Endothelial cell (in vitro differentiated cells): ENCODE measurements at regions not wholly inside any gene's neighbourhood (a gene's known extent, or its start where the extent isn't known, plus 50 kb on each side); places are given as distances from the start of the nearest gene placed in this dataset.

ENCODE experiments used
- DNase-seq: peaks from one replicate; pipeline ENCODE4 v3.0.0; 2021; ENCODE audit warnings: low spot score
- H3K27ac Mint-ChIP-seq: one replicate; pipeline ENCODE4 v1.8.0; 2021; ENCODE audit warnings: mixed read lengths, inconsistent platforms; ENCODE audit not compliant: unreplicated experiment
- H3K27me3 Mint-ChIP-seq: one replicate; pipeline ENCODE4 v1.8.0; 2021; ENCODE audit warnings: mild to moderate bottlenecking, moderate library complexity, mixed read lengths, inconsistent platforms; ENCODE audit not compliant: unreplicated experiment
- H3K36me3 Mint-ChIP-seq: one replicate; pipeline ENCODE4 v1.8.0; 2021; ENCODE audit warnings: mild to moderate bottlenecking, low read depth, mixed read lengths, inconsistent platforms; ENCODE audit not compliant: unreplicated experiment
- H3K4me1 Mint-ChIP-seq: one replicate; pipeline ENCODE4 v1.8.0; 2021; ENCODE audit warnings: mild to moderate bottlenecking, mixed read lengths, inconsistent platforms; ENCODE audit not compliant: unreplicated experiment
- H3K4me3 Mint-ChIP-seq: one replicate; pipeline ENCODE4 v1.8.0; 2021; ENCODE audit warnings: mild to moderate bottlenecking, mixed read lengths, inconsistent platforms; ENCODE audit not compliant: unreplicated experiment
- H3K9me3 Mint-ChIP-seq: one replicate; pipeline ENCODE4 v1.8.0; 2021; ENCODE audit warnings: mixed read lengths, inconsistent platforms; ENCODE audit not compliant: unreplicated experiment
- TF ChIP-seq, protein P1 (sequence below): fragments of 200-600 bp; sonication (generic); IDR thresholded peaks from one replicate; pipeline ENCODE4 v1.5.0; 2021; ENCODE audit warnings: antibody characterized with exemption; ENCODE audit not compliant: unreplicated experiment

DNA sequence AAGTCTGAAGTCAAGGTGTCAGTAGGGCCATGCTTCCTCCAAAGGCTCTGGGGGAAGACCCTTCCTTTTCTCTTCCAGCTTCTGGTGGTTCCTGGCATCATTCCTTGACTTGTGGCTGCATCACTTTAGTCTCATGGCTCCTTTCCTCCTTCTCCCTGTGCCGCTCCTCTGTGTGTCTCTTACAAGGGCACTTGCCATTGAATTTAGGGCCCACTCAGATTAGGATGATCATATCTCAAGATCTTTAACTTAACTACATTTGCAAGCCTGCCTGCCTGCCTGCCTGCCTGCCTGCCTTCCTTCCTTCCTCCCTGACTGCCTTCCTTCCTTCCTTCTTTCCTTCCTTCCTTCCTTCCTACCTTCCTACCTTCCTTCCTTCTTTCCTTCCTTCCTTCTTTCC, 89.7 kb upstream of the MPHOSPH6 start:
- Mint-ChIP-seq H3K9me3 (no peaks in the 10 kb centered on the region), H3K4me3 (no peak overlapping the region), H3K27me3 (peaks cover 2% of the 10 kb centered on the region), H3K27ac (no peak overlapping the region), H3K4me1 (no peaks in the 10 kb centered on the region), H3K36me3 (no peaks in the 10 kb centered on the region)
- DNase-seq = no peak
- TF ChIP-seq, protein P1, sequence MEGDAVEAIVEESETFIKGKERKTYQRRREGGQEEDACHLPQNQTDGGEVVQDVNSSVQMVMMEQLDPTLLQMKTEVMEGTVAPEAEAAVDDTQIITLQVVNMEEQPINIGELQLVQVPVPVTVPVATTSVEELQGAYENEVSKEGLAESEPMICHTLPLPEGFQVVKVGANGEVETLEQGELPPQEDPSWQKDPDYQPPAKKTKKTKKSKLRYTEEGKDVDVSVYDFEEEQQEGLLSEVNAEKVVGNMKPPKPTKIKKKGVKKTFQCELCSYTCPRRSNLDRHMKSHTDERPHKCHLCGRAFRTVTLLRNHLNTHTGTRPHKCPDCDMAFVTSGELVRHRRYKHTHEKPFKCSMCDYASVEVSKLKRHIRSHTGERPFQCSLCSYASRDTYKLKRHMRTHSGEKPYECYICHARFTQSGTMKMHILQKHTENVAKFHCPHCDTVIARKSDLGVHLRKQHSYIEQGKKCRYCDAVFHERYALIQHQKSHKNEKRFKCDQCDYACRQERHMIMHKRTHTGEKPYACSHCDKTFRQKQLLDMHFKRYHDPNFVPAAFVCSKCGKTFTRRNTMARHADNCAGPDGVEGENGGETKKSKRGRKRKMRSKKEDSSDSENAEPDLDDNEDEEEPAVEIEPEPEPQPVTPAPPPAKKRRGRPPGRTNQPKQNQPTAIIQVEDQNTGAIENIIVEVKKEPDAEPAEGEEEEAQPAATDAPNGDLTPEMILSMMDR = no peak

DNA sequence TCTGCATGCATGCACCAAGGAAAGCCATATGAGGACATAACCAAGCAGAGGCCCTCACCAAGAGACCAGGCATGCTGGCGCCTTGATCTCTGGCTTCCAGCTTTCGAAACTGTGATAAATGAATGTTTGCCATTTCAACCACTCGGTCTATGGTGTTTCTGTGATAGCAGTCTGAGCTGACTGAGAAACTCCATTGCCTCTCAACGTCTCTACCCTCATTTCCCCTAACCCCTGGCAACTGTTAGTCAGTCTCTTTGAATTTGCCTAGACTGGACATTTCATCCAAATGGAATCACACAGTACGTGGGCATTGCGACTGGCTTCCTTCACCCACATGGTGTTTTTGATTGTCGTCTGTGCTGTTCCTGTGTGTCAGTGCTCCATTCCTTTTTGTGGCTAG, 88.0 kb upstream of the MPHOSPH6 start:
- H3K4me1 Mint-ChIP-seq = no peaks in the 10 kb centered on the region
- no peaks in the 10 kb centered on the region for H3K9me3 Mint-ChIP-seq
- DNase-seq = no peak
- H3K36me3 Mint-ChIP-seq = no peaks in the 10 kb centered on the region
- peaks cover 2% of the 10 kb centered on the region for H3K27me3 Mint-ChIP-seq
- H3K27ac Mint-ChIP-seq = no peak overlapping the region
- TF ChIP-seq, protein P1 = no peak
- no peak overlapping the region for H3K4me3 Mint-ChIP-seq

- Mint-ChIP-seq H3K4me1 (no peaks in the 10 kb centered on the region), H3K27me3 (no peaks in the 10 kb centered on the region), H3K27ac (no peak overlapping the region), H3K36me3 (no peaks in the 10 kb centered on the region), H3K9me3 (no peaks in the 10 kb centered on the region), H3K4me3 (no peak overlapping the region)
- no peak for DNase-seq
- TF ChIP-seq, protein P1 = no peak
Measured at GRCh38 chr16:82252582-82252981, 82.6 kb upstream of the MPHOSPH6 start.

GRCh38 chr16:82248677-82249076, 78.7 kb upstream of the MPHOSPH6 start:
- H3K36me3 Mint-ChIP-seq = no peaks in the 10 kb centered on the region
- DNase-seq = no peak
- TF ChIP-seq, protein P1 = no peak

DNA sequence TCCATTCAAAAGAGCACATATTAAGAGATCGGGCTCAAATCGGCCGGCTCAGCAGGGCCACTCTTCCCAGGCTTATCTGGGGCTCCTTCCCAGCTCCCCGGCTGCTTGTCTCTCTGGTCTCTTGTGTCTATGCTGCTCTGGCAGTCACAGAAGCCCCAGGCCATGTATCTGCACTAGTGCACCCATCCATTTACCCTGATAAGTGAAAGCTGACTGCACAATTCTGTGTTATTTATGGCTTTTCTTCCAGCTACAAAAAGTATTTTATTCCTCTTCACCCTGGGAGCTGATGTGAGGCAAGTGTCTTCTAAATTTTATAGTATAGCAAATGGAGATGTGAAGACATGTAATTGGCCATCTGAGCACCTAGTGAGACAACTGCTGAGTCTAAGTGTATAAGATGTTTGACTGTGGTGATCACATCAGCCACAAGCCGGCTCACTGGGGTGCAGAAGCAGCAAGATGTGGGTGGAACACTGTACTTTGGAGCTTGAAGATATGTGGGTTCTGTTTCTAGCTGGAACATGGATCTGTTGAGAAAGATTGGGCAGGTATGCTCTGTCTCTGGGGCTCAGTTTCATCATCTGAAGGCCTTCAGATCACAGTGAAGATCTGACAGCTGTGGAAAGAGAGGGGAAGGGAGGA, 78.1 kb upstream of the MPHOSPH6 start:
- Mint-ChIP-seq H3K4me1 (no peaks in the 10 kb centered on the region), H3K36me3 (no peaks in the 10 kb centered on the region), H3K4me3 (no peak overlapping the region)

More at GRCh38 chr16:82248677-82249076, 78.7 kb upstream of the MPHOSPH6 start:
- no peaks in the 10 kb centered on the region for H3K4me1 Mint-ChIP-seq
- no peak overlapping the region for H3K4me3 Mint-ChIP-seq
- H3K9me3 Mint-ChIP-seq = no peaks in the 10 kb centered on the region
- no peak overlapping the region for H3K27ac Mint-ChIP-seq
- no peaks in the 10 kb centered on the region for H3K27me3 Mint-ChIP-seq

More for the DNA sequence above, 78.1 kb upstream of the MPHOSPH6 start:
- TF ChIP-seq, protein P1 = no peak
- Mint-ChIP-seq H3K9me3 (no peaks in the 10 kb centered on the region), H3K27ac (no peak overlapping the region), H3K27me3 (no peaks in the 10 kb centered on the region)
- DNase-seq = no peak
